ENCODE measurements at regions not wholly inside any gene's neighbourhood (a gene's known extent, or its start where the extent isn't known, plus 50 kb on each side); places are given as distances from the start of the nearest gene placed in this dataset.

DNA sequence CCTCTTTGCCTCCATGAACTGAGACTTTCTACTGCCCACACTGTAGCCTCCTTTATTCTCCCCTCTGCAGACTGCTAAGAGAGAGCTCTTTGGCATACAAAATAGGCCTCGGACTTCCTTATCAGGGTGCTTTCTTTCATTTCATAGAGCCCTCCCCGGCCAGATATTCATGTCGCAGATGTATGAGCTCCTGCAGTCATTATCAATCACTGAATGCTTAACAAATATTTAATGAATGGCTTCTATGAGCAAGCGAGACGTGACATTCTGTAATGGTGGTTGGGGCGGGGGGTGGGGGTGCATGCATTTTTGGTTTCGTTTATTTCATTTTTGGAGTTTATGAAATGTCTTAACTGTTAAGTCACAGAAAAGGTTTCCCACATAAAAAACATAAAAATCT, 344.8 kb upstream of the KAZN start:
- TF ChIP-seq, protein P1, sequence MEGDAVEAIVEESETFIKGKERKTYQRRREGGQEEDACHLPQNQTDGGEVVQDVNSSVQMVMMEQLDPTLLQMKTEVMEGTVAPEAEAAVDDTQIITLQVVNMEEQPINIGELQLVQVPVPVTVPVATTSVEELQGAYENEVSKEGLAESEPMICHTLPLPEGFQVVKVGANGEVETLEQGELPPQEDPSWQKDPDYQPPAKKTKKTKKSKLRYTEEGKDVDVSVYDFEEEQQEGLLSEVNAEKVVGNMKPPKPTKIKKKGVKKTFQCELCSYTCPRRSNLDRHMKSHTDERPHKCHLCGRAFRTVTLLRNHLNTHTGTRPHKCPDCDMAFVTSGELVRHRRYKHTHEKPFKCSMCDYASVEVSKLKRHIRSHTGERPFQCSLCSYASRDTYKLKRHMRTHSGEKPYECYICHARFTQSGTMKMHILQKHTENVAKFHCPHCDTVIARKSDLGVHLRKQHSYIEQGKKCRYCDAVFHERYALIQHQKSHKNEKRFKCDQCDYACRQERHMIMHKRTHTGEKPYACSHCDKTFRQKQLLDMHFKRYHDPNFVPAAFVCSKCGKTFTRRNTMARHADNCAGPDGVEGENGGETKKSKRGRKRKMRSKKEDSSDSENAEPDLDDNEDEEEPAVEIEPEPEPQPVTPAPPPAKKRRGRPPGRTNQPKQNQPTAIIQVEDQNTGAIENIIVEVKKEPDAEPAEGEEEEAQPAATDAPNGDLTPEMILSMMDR (IDR thresholded peaks at IDR 0.05), result no peak

DNA sequence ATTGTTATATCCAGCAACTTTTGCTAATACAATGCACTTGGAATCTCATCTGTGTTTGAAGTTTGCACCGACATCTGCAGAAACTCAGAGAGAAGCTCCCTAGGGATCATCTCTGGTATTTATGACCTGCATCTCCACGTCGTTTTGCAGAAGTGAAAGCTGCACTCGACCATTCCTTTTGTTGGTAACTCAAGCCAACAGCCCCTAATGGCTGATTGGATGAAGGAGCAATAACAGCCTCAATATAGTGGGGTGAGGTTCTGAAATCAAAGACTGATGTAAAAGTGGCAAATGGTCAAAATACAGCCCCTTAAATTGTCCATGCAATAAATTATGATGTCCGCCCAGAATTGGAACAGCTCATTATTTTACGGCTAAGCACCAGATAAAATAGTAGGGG, 344.2 kb upstream of the KAZN start:
- H3K9me3 ChIP-seq, result no peaks in the 10 kb centered on the region
- TF ChIP-seq, protein P1 (IDR thresholded peaks at IDR 0.05), result no peak
- H3K4me3 ChIP-seq, result no peak overlapping the region
- no peaks in the 10 kb centered on the region for H3K4me1 ChIP-seq (ENCODE audit: control insufficient read depth in 1 of 2, low read depth in 2 of 2)
- no peaks in the 10 kb centered on the region for H3K27me3 ChIP-seq (replicated peaks; ENCODE audit: insufficient read depth)
- no peak overlapping the region for H3K27ac ChIP-seq
- no peaks in the 10 kb centered on the region for H3K36me3 ChIP-seq
- DNase-seq (ENCODE audit: low spot score) (no peak), ATAC-seq (ENCODE audit: insufficient number of reproducible peaks, low FRiP score, low read depth) (no peak)

More for the DNA sequence above, 344.8 kb upstream of the KAZN start:
- no peaks in the 10 kb centered on the region for H3K4me1 ChIP-seq (ENCODE audit: control insufficient read depth in 1 of 2, low read depth in 2 of 2)
- H3K36me3 ChIP-seq, result no peaks in the 10 kb centered on the region
- DNase-seq (ENCODE audit: low spot score) (no peak), ATAC-seq (ENCODE audit: insufficient number of reproducible peaks, low FRiP score, low read depth) (no peak)
- no peak overlapping the region for H3K27ac ChIP-seq
- no peak overlapping the region for H3K4me3 ChIP-seq
- H3K27me3 ChIP-seq (replicated peaks; ENCODE audit: insufficient read depth), result no peaks in the 10 kb centered on the region
- no peaks in the 10 kb centered on the region for H3K9me3 ChIP-seq

DNA sequence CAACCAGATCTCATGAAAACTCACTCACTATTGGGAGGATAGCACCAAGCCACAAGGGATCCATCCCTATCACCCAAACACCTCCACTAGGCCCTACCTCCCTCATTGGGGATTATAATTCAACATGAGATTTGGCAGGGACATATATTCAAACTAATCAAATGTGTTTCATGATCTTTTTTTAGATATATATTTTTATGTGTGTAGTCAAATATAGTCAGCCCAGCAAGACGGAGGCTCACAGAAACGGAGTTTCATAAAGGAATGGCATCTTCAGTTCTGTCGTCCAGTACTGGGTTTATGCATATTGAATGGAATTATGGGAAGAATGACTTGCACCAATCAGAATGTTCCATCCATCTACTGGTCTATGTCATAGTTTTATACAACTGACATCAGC, 343.3 kb upstream of the KAZN start:
- Histone ChIP-seq H3K4me3 (no peak overlapping the region), H3K4me1 (ENCODE audit: control insufficient read depth in 1 of 2, low read depth in 2 of 2) (no peaks in the 10 kb centered on the region), H3K36me3 (no peaks in the 10 kb centered on the region), H3K27me3 (replicated peaks; ENCODE audit: insufficient read depth) (no peaks in the 10 kb centered on the region), H3K9me3 (no peaks in the 10 kb centered on the region), H3K27ac (no peak overlapping the region)
- DNase-seq (ENCODE audit: low spot score) (no peak), ATAC-seq (ENCODE audit: insufficient number of reproducible peaks, low FRiP score, low read depth) (no peak)
- TF ChIP-seq, protein P1 (IDR thresholded peaks at IDR 0.05), result no peak

DNA sequence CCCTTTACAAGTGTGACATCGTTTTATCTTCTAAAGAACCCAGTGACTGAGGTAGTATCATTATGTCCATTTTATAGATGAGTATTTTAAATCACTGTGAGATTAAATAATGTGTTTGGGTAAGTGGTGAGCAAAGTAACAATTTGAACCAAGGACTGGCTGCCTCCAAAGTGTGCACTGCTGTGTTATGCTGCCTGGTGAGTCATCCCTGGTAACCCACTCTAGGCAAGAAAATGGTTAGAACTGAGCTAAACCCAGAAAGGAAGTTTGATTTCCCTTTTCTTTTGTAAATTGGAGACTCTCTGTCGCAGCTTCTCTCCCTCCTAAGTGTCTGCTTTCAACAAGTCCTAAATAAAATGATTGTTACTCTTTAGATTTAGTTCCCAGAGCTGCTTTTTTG, 342.8 kb upstream of the KAZN start:
- Histone ChIP-seq H3K36me3 (no peaks in the 10 kb centered on the region), H3K4me3 (no peak overlapping the region), H3K27me3 (replicated peaks; ENCODE audit: insufficient read depth) (no peaks in the 10 kb centered on the region), H3K4me1 (ENCODE audit: control insufficient read depth in 1 of 2, low read depth in 2 of 2) (no peaks in the 10 kb centered on the region), H3K9me3 (no peaks in the 10 kb centered on the region), H3K27ac (no peak overlapping the region)
- DNase-seq (ENCODE audit: low spot score) (no peak), ATAC-seq (ENCODE audit: insufficient number of reproducible peaks, low FRiP score, low read depth) (no peak)
- TF ChIP-seq, protein P1 (IDR thresholded peaks at IDR 0.05), result no peak

DNA sequence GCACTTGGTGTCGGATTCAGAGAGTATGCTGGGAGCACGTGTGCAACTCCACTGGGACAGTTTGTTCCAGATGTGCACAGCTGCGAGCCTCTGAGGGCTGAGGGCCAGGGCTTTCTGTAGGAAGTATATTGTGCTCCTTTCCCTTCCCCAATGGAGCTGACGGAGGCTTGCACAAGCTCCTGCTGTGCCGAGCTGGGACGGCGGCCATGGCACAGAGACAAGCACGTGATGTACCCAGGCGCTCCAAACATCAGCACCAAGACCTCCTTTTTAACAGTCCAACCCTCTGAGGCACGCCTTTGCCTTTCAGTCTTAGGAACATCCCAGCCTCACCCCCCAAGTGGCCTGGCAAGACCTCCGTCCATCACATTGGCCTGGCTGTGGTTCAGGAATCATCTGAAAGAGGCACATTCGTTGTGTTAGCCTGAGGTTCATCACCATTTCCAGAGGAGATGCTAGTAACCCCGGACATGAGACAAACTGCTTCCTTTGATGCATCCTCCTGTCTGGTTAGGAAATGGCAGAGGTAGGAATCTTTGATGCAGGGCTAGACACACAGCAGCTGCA, 339.2 kb upstream of the KAZN start:
- TF ChIP-seq, protein P1 (IDR thresholded peaks at IDR 0.05), result no peak
- no peaks in the 10 kb centered on the region for H3K4me1 ChIP-seq (ENCODE audit: control insufficient read depth in 1 of 2, low read depth in 2 of 2)
- no peak for ATAC-seq (ENCODE audit: insufficient number of reproducible peaks, low FRiP score, low read depth)
- no peak overlapping the region for H3K4me3 ChIP-seq
- H3K27me3 ChIP-seq (replicated peaks; ENCODE audit: insufficient read depth), result no peaks in the 10 kb centered on the region
- H3K27ac ChIP-seq, result no peak overlapping the region
- H3K36me3 ChIP-seq, result no peaks in the 10 kb centered on the region
- no peak for DNase-seq (ENCODE audit: low spot score)
- H3K9me3 ChIP-seq, result no peaks in the 10 kb centered on the region
